Coronary artery (tissue), 2 donors: ENCODE measurements at regions not wholly inside any gene's neighbourhood (a gene's known extent, or its start where the extent isn't known, plus 50 kb on each side); places are given as distances from the start of the nearest gene placed in this dataset.
"Not testable (repeated sequence)": the region's sequence is repeated elsewhere in the genome, so short reads cannot be mapped to it uniquely, and the experiment has no call there.

Source experiments
- DNase-seq: peaks from one replicate; pipeline ENCODE4 v3.0.0-alpha.2; 2017; ENCODE audit warnings: low spot score
- H3K27ac ChIP-seq, 2 donors: fragments of 200-600 bp; sonication (generic); one replicate each; pipeline ENCODE4 v1.5.1; 2016 to 2019
- H3K4me3 ChIP-seq: fragments of 200-600 bp; sonication (generic); 2 replicates; pipeline ENCODE4 v1.5.1; 2016; ENCODE audit warnings: mild to moderate bottlenecking, moderate library complexity
- TF ChIP-seq, protein P1 (sequence below): fragments of 200-600 bp; sonication (generic); IDR thresholded peaks from one replicate; pipeline ENCODE4 v1.5.1; 2019; ENCODE audit warnings: antibody characterized with exemption

- no peak for DNase-seq
- TF ChIP-seq, protein P1, sequence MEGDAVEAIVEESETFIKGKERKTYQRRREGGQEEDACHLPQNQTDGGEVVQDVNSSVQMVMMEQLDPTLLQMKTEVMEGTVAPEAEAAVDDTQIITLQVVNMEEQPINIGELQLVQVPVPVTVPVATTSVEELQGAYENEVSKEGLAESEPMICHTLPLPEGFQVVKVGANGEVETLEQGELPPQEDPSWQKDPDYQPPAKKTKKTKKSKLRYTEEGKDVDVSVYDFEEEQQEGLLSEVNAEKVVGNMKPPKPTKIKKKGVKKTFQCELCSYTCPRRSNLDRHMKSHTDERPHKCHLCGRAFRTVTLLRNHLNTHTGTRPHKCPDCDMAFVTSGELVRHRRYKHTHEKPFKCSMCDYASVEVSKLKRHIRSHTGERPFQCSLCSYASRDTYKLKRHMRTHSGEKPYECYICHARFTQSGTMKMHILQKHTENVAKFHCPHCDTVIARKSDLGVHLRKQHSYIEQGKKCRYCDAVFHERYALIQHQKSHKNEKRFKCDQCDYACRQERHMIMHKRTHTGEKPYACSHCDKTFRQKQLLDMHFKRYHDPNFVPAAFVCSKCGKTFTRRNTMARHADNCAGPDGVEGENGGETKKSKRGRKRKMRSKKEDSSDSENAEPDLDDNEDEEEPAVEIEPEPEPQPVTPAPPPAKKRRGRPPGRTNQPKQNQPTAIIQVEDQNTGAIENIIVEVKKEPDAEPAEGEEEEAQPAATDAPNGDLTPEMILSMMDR: no peak
- H3K4me3 ChIP-seq: no peak overlapping the region
- no peak overlapping the region for H3K27ac ChIP-seq
Measured at GRCh38 chr6:144415835-144416237, 130.7 kb downstream of the UTRN start.

- no peak overlapping the region for H3K27ac ChIP-seq
- H3K4me3 ChIP-seq: no peak overlapping the region
- DNase-seq: no peak
- TF ChIP-seq, protein P1: no peak
Measured at GRCh38 chr6:144416244-144416643, 131.1 kb downstream of the UTRN start.

DNA sequence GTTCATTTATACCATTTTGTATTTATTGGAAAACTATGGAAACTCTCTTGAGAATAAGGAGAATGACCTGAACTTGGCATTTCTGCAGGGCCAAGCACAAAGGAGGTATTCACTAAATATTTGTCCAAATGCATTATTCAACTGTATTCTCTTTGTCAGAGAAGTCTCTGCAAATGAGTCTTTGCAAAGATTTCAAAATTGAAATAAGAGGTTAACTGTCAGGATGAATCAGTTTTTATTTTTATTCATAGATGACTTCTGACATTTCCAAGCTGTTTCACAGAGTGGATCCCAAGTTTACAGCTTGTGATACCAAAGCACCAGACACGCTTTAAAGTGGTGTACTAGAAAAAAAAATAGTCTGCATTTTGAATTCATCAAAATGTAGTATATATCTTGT lies 131.6 kb downstream of the UTRN start:
- TF ChIP-seq, protein P1: no peak
- Histone ChIP-seq H3K4me3 (no peak overlapping the region), H3K27ac (no peak overlapping the region)
- no peak for DNase-seq

GRCh38 chr6:144417681-144418080 lies 132.5 kb downstream of the UTRN start:
- TF ChIP-seq, protein P1: no peak
- no peak for DNase-seq
- Histone ChIP-seq H3K27ac (no peak overlapping the region), H3K4me3 (no peak overlapping the region)

DNA sequence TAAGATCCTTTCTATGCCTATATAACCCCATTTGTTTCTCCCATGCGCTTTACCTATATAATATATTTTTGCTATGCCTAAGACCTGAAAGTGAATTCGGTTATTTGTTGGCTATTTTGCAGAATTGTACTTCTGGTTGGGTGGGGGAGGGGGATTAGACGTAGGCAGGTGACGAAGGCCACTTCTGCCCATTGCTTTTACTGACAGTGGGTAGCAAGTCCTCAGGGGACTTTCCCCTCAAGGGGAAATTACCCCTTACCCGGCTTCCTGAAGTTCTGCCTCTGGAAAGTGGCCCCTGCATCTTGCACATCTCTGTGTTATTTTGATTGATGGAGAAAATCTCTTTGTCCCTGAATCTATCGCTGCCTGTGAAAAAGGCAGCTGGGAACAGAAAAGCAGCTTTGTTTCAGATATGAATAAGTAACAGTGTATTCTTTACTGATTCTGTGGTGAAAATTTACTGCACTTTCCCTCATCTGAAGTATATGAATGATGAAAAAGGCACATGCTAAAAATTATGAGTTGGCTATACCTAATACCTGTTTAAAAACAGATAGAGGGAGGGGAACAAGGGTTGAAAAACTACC lies 133.9 kb downstream of the UTRN start:
- TF ChIP-seq, protein P1: no peak
- Histone ChIP-seq H3K4me3 (no peak overlapping the region), H3K27ac (no peak overlapping the region)
- no peak for DNase-seq

GRCh38 chr6:144423167-144423566 lies 138.0 kb downstream of the UTRN start:
- DNase-seq: no peak
- no peak overlapping the region for H3K27ac ChIP-seq
- TF ChIP-seq, protein P1: no peak
- no peak overlapping the region for H3K4me3 ChIP-seq

DNA sequence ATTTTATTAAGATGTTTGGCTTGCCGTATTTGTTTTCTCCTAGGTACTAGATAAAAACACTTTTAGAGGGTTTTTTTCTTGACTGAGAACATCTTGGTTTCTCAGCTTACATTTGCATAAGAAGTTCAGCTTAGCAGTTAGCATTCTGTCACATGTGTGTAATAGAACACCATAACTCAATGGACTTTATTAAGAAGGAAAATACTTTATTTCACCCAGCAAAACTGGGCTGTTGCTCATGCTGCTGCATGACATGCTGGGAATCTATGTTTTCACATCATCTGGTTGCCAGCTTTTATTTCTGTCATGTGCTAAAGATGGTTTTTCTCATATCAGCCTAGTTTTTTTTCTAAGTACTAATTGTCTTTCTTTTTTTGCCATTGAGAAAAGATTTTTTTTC lies 144.6 kb downstream of the UTRN start:
- no peak for DNase-seq
- no peak overlapping the region for H3K4me3 ChIP-seq
- H3K27ac ChIP-seq: no peak overlapping the region
- TF ChIP-seq, protein P1: no peak

DNA sequence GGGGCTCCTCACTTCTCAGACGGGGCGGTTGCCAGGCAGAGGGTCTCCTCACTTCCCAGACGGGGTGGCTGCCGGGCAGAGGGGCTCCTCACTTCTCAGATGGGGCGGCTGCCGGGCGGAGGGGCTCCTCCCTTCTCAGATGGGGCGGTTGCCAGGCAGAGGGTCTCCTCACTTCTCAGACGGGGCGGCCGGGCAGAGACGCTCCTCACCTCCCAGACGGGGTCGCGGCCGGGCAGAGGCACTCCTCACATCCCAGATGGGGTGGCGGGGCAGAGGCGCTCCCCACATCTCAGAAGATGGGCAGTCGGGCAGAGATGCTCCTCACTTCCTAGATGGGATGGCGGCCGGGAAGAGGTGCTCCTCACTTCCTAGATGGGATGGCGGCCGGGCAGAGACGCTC lies 148.3 kb downstream of the UTRN start:
- DNase-seq, H3K27ac ChIP-seq, H3K4me3 ChIP-seq: not testable (repeated sequence)
